ENCODE measurements at regions not wholly inside any gene's neighbourhood (a gene's known extent, or its start where the extent isn't known, plus 50 kb on each side); places are given as distances from the start of the nearest gene placed in this dataset.

DNA sequence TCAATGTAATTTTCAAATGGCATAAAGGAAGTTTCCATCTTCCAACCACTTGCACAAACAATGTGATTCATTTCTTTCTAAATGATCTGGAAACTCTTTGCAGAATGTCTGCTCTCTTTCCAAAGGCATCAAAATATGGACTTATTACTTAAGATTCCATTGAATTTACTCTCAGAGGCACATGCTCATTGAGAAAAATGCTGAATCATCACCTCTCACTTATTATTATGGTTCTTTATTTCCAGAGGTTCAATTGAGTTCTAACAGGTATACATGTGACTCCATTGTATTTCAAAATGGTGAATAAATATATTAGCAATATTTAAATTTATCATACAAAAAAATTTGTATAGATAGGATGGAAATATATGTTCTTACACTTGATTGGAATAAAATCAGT lies 1140.6 kb downstream of the EFNA5 start:
- TF ChIP-seq, protein P1, sequence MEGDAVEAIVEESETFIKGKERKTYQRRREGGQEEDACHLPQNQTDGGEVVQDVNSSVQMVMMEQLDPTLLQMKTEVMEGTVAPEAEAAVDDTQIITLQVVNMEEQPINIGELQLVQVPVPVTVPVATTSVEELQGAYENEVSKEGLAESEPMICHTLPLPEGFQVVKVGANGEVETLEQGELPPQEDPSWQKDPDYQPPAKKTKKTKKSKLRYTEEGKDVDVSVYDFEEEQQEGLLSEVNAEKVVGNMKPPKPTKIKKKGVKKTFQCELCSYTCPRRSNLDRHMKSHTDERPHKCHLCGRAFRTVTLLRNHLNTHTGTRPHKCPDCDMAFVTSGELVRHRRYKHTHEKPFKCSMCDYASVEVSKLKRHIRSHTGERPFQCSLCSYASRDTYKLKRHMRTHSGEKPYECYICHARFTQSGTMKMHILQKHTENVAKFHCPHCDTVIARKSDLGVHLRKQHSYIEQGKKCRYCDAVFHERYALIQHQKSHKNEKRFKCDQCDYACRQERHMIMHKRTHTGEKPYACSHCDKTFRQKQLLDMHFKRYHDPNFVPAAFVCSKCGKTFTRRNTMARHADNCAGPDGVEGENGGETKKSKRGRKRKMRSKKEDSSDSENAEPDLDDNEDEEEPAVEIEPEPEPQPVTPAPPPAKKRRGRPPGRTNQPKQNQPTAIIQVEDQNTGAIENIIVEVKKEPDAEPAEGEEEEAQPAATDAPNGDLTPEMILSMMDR (IDR thresholded peaks at IDR 0.05), result no peak
- TF ChIP-seq POLR2AphosphoS5 (IDR thresholded peaks at IDR 0.05), result no peak

Measured in stomach (tissue), 4 donors.